ENCODE measurements at regions not wholly inside any gene's neighbourhood (a gene's known extent, or its start where the extent isn't known, plus 50 kb on each side); places are given as distances from the start of the nearest gene placed in this dataset.

DNA sequence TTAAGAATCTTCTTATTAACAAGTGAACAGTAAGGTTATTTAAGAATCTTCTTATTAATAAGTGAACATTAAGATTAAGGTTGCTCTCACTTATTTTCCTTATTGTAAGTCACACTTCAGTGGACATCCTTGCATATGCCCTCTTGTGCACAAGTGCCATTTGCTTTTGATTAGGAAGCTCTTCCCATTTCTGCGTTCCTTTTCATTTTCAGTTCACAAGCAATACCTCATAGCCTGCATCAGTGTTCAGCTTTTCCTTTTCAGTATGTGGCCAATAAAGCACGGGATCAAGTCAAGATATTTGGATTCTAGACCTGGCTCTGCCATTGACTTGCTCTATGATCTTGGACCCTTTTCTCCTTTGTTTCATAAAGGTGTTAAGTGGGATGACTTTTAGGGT, 158.7 kb downstream of the DISP1 start:
- Histone ChIP-seq H3K79me2 (ENCODE audit: insufficient read depth, low read length) (no peaks in the 10 kb centered on the region), H3K9me2 (replicated peaks; ENCODE audit: low read depth, low read length) (no peaks in the 10 kb centered on the region), H3K4me1 (ENCODE audit: insufficient read depth, low read length, poor library complexity, severe bottlenecking) (peaks cover 14% of the 10 kb centered on the region), H4K20me1 (ENCODE audit: insufficient read depth, low read length, poor library complexity, severe bottlenecking) (no peaks in the 10 kb centered on the region), H3K9ac (ENCODE audit: low read depth, low read length, poor library complexity, severe bottlenecking) (no peak overlapping the region), H3K36me3 (ENCODE audit: insufficient read depth, low read length) (no peaks in the 10 kb centered on the region), H3F3A (ENCODE audit: low read depth) (no peaks in the 10 kb centered on the region), H3K9me3 (ENCODE audit: insufficient read depth, low read depth, low read length) (no peaks in the 10 kb centered on the region), H3K4me3 (ENCODE audit: low read length, poor library complexity, severe bottlenecking) (no peak overlapping the region), H3K4me2 (ENCODE audit: low read depth, low read length, poor library complexity, severe bottlenecking) (no peak overlapping the region), H2AFZ (ENCODE audit: low read length) (no peak overlapping the region), H3K27me3 (ENCODE audit: insufficient read depth, low read length, poor library complexity, severe bottlenecking) (no peaks in the 10 kb centered on the region)
- TF ChIP-seq, protein P1, sequence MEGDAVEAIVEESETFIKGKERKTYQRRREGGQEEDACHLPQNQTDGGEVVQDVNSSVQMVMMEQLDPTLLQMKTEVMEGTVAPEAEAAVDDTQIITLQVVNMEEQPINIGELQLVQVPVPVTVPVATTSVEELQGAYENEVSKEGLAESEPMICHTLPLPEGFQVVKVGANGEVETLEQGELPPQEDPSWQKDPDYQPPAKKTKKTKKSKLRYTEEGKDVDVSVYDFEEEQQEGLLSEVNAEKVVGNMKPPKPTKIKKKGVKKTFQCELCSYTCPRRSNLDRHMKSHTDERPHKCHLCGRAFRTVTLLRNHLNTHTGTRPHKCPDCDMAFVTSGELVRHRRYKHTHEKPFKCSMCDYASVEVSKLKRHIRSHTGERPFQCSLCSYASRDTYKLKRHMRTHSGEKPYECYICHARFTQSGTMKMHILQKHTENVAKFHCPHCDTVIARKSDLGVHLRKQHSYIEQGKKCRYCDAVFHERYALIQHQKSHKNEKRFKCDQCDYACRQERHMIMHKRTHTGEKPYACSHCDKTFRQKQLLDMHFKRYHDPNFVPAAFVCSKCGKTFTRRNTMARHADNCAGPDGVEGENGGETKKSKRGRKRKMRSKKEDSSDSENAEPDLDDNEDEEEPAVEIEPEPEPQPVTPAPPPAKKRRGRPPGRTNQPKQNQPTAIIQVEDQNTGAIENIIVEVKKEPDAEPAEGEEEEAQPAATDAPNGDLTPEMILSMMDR (conservative IDR thresholded peaks at IDR 0.05; ENCODE audit: low read length) = no peak
- no peak for TF ChIP-seq EZH2phosphoT487 (IDR thresholded peaks at IDR 0.05; ENCODE audit: borderline replicate concordance)

DNA sequence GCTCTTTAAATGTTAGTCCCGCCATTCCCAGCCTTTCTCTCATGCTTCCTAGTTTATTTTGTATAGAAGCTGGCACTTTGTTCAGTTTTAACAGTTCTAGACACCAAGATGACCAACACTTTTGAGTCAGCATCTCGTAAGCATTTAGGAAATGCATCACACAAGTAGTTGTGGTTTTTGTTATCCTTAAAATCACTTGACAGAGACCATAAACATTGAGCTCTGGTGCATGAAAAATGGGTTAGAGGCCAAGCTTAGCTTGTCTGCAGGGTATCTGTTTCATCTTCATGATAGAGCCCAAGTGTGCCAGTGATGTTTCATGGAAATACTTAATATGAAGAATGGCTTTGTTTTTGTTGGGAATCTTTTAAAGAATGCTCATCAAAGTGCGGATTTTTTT, 159.7 kb downstream of the DISP1 start:
- no peaks in the 10 kb centered on the region for H3K9me3 ChIP-seq (ENCODE audit: insufficient read depth, low read depth, low read length)
- H2AFZ ChIP-seq (ENCODE audit: low read length) = no peak overlapping the region
- H3K4me3 ChIP-seq (ENCODE audit: low read length, poor library complexity, severe bottlenecking) = no peak overlapping the region
- no peaks in the 10 kb centered on the region for H4K20me1 ChIP-seq (ENCODE audit: insufficient read depth, low read length, poor library complexity, severe bottlenecking)
- no peak overlapping the region for H3K9ac ChIP-seq (ENCODE audit: low read depth, low read length, poor library complexity, severe bottlenecking)
- no peak for TF ChIP-seq EZH2phosphoT487 (IDR thresholded peaks at IDR 0.05; ENCODE audit: borderline replicate concordance)
- TF ChIP-seq, protein P1 (conservative IDR thresholded peaks at IDR 0.05; ENCODE audit: low read length) = no peak
- no peaks in the 10 kb centered on the region for H3K36me3 ChIP-seq (ENCODE audit: insufficient read depth, low read length)
- H3F3A ChIP-seq (ENCODE audit: low read depth) = no peaks in the 10 kb centered on the region
- H3K9me2 ChIP-seq (replicated peaks; ENCODE audit: low read depth, low read length) = no peaks in the 10 kb centered on the region
- H3K27me3 ChIP-seq (ENCODE audit: insufficient read depth, low read length, poor library complexity, severe bottlenecking) = no peaks in the 10 kb centered on the region
- H3K4me2 ChIP-seq (ENCODE audit: low read depth, low read length, poor library complexity, severe bottlenecking) = peak overlapping the region; percentile 18
- H3K4me1 ChIP-seq (ENCODE audit: insufficient read depth, low read length, poor library complexity, severe bottlenecking) = peaks cover 14% of the 10 kb centered on the region
- no peaks in the 10 kb centered on the region for H3K79me2 ChIP-seq (ENCODE audit: insufficient read depth, low read length)

DNA sequence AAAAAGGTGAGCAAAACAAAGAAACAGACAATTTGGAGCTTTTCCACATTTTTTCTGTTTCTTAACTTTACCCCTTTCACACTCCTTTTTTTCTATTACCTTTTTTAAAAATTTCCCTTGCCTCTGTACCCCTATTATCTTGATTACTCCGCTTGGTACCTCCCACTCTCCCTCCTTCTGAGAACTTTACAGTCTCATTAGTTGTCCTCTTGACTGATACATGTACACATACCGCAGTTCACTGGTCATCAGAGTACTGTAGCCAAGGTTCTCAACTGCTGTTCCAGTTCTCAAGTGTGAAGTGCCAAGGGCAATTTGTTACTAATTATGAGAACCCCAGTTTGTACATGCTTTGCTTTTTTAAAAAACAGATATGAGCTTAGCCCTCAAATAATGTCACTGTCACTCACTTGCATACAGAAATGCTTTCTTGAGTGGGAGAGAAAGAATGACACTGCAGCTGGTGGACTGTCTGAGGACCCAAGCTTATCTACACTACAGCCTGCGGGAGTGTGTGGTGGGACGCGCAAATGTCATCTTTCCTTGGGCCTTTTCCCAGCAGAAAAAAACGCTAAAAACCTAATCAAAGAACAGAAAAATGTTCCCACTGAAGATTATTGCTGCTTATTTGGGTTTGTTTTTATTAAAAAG, 160.8 kb downstream of the DISP1 start:
- H3F3A ChIP-seq (ENCODE audit: low read depth) = no peaks in the 10 kb centered on the region
- H3K9me3 ChIP-seq (ENCODE audit: insufficient read depth, low read depth, low read length) = no peaks in the 10 kb centered on the region
- no peak overlapping the region for H3K4me2 ChIP-seq (ENCODE audit: low read depth, low read length, poor library complexity, severe bottlenecking)
- no peak overlapping the region for H2AFZ ChIP-seq (ENCODE audit: low read length)
- H3K4me3 ChIP-seq (ENCODE audit: low read length, poor library complexity, severe bottlenecking) = no peak overlapping the region
- no peaks in the 10 kb centered on the region for H3K36me3 ChIP-seq (ENCODE audit: insufficient read depth, low read length)
- H3K9me2 ChIP-seq (replicated peaks; ENCODE audit: low read depth, low read length) = no peaks in the 10 kb centered on the region
- no peaks in the 10 kb centered on the region for H3K79me2 ChIP-seq (ENCODE audit: insufficient read depth, low read length)
- peaks cover 14% of the 10 kb centered on the region for H3K4me1 ChIP-seq (ENCODE audit: insufficient read depth, low read length, poor library complexity, severe bottlenecking)
- TF ChIP-seq EZH2phosphoT487 (IDR thresholded peaks at IDR 0.05; ENCODE audit: borderline replicate concordance) = no peak
- TF ChIP-seq, protein P1 (conservative IDR thresholded peaks at IDR 0.05; ENCODE audit: low read length) = no peak
- H4K20me1 ChIP-seq (ENCODE audit: insufficient read depth, low read length, poor library complexity, severe bottlenecking) = no peaks in the 10 kb centered on the region
- H3K27me3 ChIP-seq (ENCODE audit: insufficient read depth, low read length, poor library complexity, severe bottlenecking) = no peaks in the 10 kb centered on the region
- no peak overlapping the region for H3K9ac ChIP-seq (ENCODE audit: low read depth, low read length, poor library complexity, severe bottlenecking)

All from Loucy (cell line).